ENCODE measurements at regions not wholly inside any gene's neighbourhood (a gene's known extent, or its start where the extent isn't known, plus 50 kb on each side); places are given as distances from the start of the nearest gene placed in this dataset.
A peak's percentile ranks its signal among the peaks of the same experiment; 100 is the strongest.
"Not testable (repeated sequence)": the region's sequence is repeated elsewhere in the genome, so short reads cannot be mapped to it uniquely, and the experiment has no call there.

DNA sequence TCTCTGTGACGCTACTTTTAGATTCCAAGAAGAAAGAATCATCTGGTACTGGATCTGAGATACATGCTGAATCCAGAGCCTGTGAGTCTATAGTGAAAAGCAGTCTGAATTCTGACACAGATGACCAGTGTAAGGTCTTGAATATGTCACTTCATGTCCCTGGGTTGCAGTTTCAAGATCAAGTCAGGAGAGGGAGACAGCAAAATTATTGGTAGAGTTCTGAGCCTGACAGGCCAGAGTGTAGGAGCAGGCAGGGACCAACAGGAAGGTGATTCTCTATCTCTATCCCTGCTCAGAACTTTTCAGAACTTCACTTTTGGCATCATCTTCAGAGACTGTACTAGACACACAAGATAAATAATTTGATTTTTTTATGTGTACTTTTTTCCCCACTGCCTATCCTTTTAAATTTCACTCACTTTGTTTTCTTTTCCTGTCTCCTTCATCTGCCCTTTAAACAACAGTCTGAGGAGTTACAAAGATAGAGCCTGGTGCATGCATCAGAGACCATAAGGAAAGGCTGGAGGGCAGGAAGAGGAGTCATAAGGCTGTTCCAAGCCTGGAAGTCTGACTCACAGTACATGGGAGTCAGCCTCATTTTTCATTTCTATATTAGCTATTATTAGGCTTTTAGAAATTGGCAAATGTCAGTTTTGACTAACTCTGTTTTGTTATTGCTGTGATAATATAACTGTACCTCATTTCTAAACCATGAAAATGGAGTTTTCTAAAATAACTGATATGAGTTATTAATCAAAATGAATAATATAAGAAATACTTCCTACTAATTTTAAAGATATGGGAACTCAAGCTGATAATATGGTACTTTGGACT is 120.2 kb upstream of the TMEM229A start:
- peak; percentile 35 for DNase-seq (ENCODE audit: low spot score)

DNA sequence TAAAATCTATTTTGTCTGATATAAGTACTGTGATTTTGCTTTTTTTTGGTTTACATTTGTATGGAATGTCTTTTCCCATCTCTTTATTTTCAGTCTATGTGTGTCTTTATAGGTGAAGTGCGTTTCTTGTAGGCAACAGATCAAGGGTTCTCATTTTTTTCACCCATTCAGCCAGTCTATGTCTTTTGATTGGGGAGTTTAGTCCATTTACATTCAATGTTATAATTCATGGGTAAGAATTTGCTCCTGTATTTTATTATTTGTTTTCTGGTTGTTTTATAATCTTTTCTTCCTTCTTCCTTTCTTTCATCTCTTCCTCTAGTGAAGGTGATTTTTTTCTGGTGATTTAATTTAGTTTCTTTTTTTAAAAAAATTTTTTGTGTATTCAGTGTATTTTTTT is 104.8 kb upstream of the TMEM229A start:
- DNase-seq (ENCODE audit: low spot score) = no peak

DNA sequence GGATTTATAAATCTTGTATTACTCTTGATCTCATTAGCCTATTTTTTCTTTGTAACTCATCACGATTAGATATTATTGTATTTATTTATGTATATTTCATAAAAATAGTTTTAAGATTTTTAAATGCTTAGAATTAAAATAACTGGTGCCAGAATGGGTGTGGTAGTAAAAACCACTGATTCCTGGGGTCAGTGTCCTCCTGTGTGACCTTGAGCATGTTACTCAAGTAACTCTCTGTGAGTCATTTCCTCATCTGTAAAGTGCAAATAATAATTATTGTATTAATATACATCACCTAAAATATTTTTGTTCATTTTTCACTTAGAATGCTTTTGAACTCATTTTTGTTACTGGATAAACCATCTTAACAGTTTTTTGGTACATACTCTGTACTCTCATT is 91.3 kb upstream of the TMEM229A start:
- DNase-seq (ENCODE audit: low spot score) = no peak

DNA sequence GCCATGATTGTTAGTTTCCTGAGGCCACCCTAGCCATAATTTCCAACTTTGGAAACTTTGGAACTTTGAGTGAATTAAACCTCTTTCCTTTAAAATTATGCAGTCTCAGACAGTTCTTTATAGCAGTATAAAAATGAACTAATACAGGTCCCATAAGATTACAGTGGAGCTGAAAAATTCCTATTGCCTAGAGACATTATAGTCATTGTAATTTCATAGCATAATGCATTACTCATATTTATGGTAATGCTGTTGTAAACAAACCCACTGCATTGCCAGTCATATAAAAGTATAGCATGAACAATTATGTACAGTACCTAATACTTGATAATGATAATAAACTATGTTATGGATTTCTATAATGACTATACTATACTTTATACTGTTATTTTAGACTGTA is 88.0 kb upstream of the TMEM229A start:
- DNase-seq (ENCODE audit: low spot score) = no peak

DNA sequence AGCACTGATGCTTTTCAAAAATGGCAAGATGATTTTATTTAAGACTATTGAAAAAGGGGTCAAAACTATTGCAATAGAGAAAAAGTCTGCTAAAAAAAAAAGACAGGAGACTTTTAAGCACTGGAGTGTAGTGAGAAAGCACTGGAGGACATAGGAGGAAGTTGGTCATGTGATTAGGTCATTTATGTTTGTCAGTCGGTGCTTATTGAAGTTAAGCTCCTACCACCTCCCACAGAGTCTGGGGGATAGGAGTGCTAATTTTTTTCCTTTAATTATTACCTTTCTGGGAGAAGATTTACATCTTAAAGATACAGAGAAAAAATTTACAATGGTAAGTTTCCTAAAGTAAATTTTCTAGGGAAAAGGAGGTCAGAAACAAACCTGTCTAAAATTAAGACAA is 80.2 kb upstream of the TMEM229A start:
- DNase-seq (ENCODE audit: low spot score) = no peak

DNA sequence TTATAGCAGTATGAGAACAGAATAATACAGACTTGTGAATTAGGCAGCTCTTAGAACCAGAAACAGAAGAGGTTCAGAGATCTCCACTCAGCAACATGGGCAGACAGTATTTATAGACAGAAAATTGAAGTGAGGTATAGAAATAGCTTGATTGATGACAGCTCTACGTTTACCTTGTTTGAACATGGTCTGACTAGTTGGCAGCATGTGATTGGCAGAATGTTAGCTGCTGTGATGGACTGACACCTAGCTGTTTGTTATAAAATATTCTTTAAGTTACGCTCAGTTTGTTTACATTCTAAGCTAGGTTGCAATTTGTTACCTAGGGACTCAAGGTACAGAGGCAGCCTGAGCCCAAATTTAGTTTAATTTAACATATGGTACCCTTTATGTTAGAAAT is 73.7 kb upstream of the TMEM229A start:
- DNase-seq (ENCODE audit: low spot score) = no peak

DNA sequence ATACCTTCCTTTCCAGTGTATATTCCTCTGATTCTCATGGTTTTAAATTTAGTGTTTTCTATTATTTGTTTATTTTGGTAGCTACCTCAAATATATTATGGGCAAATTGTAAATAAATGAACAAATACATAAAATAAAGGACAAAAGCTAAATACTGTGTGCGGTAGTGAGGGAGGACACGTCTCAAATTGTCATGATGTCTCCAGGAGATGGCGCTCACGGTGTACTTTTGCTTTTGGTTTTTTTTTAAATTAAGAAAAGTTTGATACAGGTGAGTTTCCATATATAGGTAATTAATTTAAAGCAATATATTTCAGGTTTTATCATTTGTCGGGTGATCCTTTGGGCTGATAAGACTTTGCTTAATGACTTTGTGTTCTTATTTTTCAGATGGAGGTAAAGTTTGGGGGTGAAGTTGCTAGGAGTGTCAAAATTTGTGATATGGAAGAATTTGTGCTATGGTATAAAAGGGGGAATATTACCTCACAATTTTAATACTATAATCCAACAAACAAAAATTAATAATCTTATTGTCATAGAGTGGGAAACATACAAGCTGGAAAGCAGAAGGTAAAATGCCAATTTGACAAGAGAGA is 68.4 kb upstream of the TMEM229A start:
- peak; percentile 43 for DNase-seq (ENCODE audit: low spot score)

DNA sequence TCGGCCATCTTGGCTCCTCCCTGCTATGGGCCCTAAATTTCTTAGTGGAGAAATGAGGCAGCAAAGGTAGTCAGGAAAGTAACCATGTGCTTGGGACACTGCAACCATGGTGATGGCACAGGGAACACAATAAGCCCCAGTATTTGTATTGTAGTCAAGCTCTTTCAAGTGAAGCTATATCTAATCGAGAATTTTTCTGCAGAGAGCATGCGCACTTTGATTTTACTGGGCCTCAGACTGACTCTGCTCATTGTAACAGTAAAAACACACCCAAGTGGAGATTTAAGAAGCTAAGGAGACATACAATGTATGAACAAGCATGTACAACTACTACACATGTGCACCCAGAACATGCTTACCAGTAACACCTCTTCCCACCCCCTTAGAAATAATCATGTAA is 67.3 kb upstream of the TMEM229A start:
- no peak for DNase-seq (ENCODE audit: low spot score)

DNA sequence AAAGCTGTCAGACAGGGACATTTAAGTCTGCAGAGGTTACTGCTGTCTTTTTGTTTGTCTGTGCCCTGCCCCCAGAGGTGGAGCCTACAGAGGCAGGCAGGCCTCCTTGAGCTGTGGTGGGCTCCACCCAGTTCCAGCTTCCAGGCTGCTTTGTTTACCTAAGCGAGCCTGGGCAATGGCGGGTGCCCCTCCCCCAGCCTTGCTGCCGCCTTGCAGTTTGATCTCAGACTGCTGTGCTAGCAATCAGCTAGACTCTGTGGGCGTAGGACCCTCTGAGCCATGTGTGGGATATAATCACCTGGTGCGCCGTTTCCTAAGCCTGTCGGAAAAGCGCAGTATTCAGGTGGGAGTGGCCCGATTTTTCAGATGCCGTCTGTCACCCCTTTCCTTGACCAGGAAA is 66.7 kb upstream of the TMEM229A start:
- not testable (repeated sequence) for DNase-seq (ENCODE audit: low spot score)

DNA sequence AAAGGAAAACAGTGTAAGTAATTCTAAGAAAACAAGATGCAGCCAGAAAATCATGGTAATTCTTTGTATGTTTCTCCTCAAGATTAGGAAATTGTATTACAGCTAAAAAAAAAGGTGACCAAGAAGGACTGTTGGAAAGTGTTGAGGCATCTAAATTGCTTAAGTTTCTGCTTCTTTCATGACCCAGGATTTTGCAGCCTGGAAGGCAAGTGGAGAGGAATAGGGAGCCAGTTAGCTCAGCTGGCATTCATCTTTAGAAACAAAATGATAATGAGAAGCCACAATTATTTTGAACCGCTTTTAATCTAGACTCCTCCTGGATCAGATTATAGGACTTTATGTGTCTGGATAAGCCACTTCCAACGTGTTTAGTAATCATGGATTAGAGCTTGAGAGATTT is 56.8 kb upstream of the TMEM229A start:
- DNase-seq (ENCODE audit: low spot score) = no peak

DNA sequence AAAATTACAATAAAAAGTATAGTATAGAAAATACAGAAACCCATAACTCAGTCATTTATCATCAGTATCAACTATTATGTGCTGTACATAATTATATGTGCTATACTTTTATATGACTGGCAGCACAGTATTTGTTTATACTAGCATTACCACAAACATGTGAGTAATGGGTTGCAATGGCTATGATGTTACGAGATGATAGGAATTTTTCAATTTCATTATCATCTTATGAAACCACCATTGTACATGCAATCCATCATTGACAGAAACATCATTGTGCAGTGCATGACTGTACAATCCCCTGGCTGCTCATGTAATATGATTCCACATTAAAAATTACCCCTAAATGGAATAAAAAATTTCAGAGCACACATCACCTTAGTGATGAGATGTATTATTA is 55.7 kb upstream of the TMEM229A start:
- DNase-seq (ENCODE audit: low spot score) = no peak

DNA sequence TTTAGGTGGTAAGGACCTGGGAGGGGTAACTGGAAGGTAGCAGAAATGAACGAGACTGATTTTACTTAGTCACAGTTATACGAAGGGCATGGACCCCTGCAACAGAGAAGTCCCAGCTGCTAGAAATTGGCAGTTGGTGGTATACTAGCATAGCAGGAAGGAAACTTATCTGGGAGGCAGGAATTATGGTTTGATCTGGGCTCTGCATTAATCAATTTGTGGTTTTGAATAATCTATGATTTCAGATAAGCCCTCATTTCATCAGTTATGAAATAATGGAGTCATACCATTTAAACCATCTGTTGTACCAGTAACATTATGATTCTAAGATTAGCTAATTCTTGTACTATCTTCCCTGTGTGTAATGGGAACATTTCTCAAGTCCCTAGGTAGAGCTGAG is 54.0 kb upstream of the TMEM229A start:
- DNase-seq (ENCODE audit: low spot score) = no peak

DNA sequence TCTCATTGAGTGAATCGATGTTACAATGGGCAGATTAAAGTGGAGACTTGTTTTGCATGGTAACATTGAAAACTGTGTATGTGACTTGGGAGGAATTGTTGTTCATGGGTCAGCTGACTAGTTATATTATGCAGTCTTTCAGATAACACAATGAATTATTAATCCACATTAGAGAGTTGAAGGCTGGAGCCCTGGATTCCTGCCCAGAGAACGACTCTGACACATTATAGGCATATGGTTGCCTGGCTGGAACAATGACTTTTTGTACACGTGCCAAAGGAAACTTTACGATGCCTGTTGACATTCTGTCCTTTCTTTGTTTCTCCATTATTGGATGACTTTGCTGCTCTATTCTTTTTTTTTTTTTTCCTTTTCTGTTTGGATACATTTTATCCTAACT is 52.3 kb upstream of the TMEM229A start:
- no peak for DNase-seq (ENCODE audit: low spot score)

DNA sequence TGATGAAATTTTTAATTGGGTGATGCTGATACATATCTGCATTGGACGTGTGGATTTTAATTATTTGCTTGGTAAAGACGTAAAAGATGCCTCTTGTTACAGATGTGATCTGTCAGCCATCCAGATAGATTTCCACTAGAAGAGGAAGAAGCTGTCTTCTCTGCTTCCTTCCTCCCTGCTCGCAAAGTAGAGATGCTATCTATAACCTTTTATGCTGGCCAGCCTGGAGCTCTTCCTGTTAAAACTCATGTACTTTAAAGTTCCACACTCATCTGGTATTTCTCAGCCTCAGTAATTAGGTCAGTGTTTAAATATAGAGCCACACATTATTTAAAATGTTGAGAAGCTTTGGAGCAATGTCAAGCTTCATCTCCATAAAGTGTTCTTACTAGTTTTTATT is 51.2 kb upstream of the TMEM229A start:
- no peak for DNase-seq (ENCODE audit: low spot score)

All from iPS-NIHi11 (cell line).